OCI-LY1 (cell line): ENCODE measurements at regions not wholly inside any gene's neighbourhood (a gene's known extent, or its start where the extent isn't known, plus 50 kb on each side); places are given as distances from the start of the nearest gene placed in this dataset.

Experiments used
- H2AFZ ChIP-seq: fragments of 200-600 bp; sonication (generic), shearing (Covaris generic); 2 replicates; pipeline ENCODE4 v1.6.0; 2014; ENCODE audit warnings: antibody characterized with exemption, mild to moderate bottlenecking, low read length
- H3F3A ChIP-seq: fragments of 200-600 bp; sonication (generic), shearing (Covaris generic); 2 replicates; pipeline ENCODE4 v1.6.0; 2014; ENCODE audit warnings: mild to moderate bottlenecking, antibody characterized with exemption, low read length, moderate library complexity; ENCODE audit not compliant: insufficient read depth
- H3K27ac ChIP-seq: fragments of 200-600 bp; sonication (generic); 2 replicates; pipeline ENCODE4 v1.5.1; 2014; ENCODE audit warnings: low read length, mixed run types, mild to moderate bottlenecking, low read depth; ENCODE audit not compliant: poor library complexity, severe bottlenecking
- H3K27me3 ChIP-seq: fragments of 200-600 bp; sonication (generic); 2 replicates; pipeline ENCODE4 v1.6.0; 2014; ENCODE audit warnings: antibody characterized with exemption, mild to moderate bottlenecking, low read length, moderate library complexity; ENCODE audit not compliant: insufficient read depth
- H3K36me3 ChIP-seq: fragments of 200-600 bp; sonication (generic); 2 replicates; pipeline ENCODE4 v1.6.1; 2014; ENCODE audit warnings: mild to moderate bottlenecking, antibody characterized with exemption, low read length, moderate library complexity, mixed read lengths; ENCODE audit not compliant: insufficient read depth
- H3K4me1 ChIP-seq: fragments of 200-600 bp; sonication (generic); 2 replicates; pipeline ENCODE4 v1.5.1; 2014; ENCODE audit warnings: mild to moderate bottlenecking, low read length, moderate library complexity; ENCODE audit not compliant: insufficient read depth, severe bottlenecking
- H3K4me2 ChIP-seq: fragments of 200-600 bp; sonication (generic), shearing (Covaris generic); 2 replicates; pipeline ENCODE4 v1.6.1; 2014; ENCODE audit warnings: low read length
- H3K4me3 ChIP-seq: fragments of 200-600 bp; sonication (generic); 2 replicates; pipeline ENCODE4 v1.5.1; 2014; ENCODE audit warnings: low read length, low read depth, mild to moderate bottlenecking, mixed read lengths; ENCODE audit not compliant: poor library complexity, severe bottlenecking
- H3K79me2 ChIP-seq: fragments of 200-600 bp; shearing (Covaris generic); 2 replicates; pipeline ENCODE4 v1.6.1; 2016; ENCODE audit warnings: mixed run types, low read length, mixed read lengths; ENCODE audit not compliant: insufficient read depth
- H3K9ac ChIP-seq: fragments of 200-600 bp; sonication (generic), shearing (Covaris generic); 2 replicates; pipeline ENCODE4 v1.6.1; 2014; ENCODE audit warnings: mild to moderate bottlenecking, low read length, mixed read lengths
- H3K9me2 ChIP-seq: fragments of 200-600 bp; sonication (generic), shearing (Covaris generic); 2 replicates; pipeline ENCODE4 v1.6.1; 2014; ENCODE audit warnings: low read depth, mild to moderate bottlenecking, low read length, mixed read lengths
- H3K9me3 ChIP-seq: fragments of 200-600 bp; shearing (Covaris generic); 2 replicates; pipeline ENCODE4 v1.6.1; 2014; ENCODE audit warnings: low read length, mixed read lengths
- H4K20me1 ChIP-seq: fragments of 200-600 bp; sonication (generic), shearing (Covaris generic); 2 replicates; pipeline ENCODE4 v1.6.0; 2016; ENCODE audit warnings: mild to moderate bottlenecking, low read length; ENCODE audit not compliant: insufficient read depth
- CTCF ChIP-seq: fragments of 200-600 bp; sonication (generic), shearing (Covaris generic); IDR thresholded peaks from 2 replicates; pipeline ENCODE4 v1.5.1; 2017; ENCODE audit warnings: mild to moderate bottlenecking, antibody characterized with exemption, low read length, moderate library complexity, mixed read lengths
- EZH2 ChIP-seq: fragments of 200-600 bp; sonication (generic), shearing (Covaris generic); IDR thresholded peaks from 2 replicates; pipeline ENCODE4 v1.8.0; 2017; ENCODE audit warnings: borderline replicate concordance, mixed run types, mild to moderate bottlenecking, antibody characterized with exemption, low read length, moderate library complexity, mixed read lengths

GRCh38 chr5:13331585-13331984 is 612.9 kb downstream of the DNAH5 start:
- no peak overlapping the region for H3K4me3 ChIP-seq
- TF ChIP-seq CTCF (no peak), EZH2 (no peak)
- H3K9me2 ChIP-seq = no peaks in the 10 kb centered on the region
- H3K27me3 ChIP-seq = no peaks in the 10 kb centered on the region
- H3K4me2 ChIP-seq = no peak overlapping the region
- no peaks in the 10 kb centered on the region for H3K4me1 ChIP-seq
- no peak overlapping the region for H2AFZ ChIP-seq
- H3F3A ChIP-seq = no peaks in the 10 kb centered on the region
- no peaks in the 10 kb centered on the region for H3K9me3 ChIP-seq
- H4K20me1 ChIP-seq = no peaks in the 10 kb centered on the region
- H3K9ac ChIP-seq = no peak overlapping the region
- no peaks in the 10 kb centered on the region for H3K79me2 ChIP-seq
- no peak overlapping the region for H3K27ac ChIP-seq
- H3K36me3 ChIP-seq = no peaks in the 10 kb centered on the region

GRCh38 chr5:13328316-13328715 is 616.2 kb downstream of the DNAH5 start:
- Histone ChIP-seq H3K27ac (no peak overlapping the region), H3K79me2 (no peaks in the 10 kb centered on the region), H3K36me3 (no peaks in the 10 kb centered on the region), H4K20me1 (no peaks in the 10 kb centered on the region), H3K4me1 (no peaks in the 10 kb centered on the region), H3F3A (no peaks in the 10 kb centered on the region), H3K9me3 (no peaks in the 10 kb centered on the region), H3K9ac (no peak overlapping the region), H3K9me2 (no peaks in the 10 kb centered on the region; the same call in 1 of the 2 replicates), H3K4me3 (no peak overlapping the region), H3K4me2 (no peak overlapping the region), H2AFZ (no peak overlapping the region), H3K27me3 (no peaks in the 10 kb centered on the region)
- TF ChIP-seq EZH2 (no peak), CTCF (no peak)

GRCh38 chr5:13325765-13326164 is 618.7 kb downstream of the DNAH5 start:
- Histone ChIP-seq H3K9me2 (no peaks in the 10 kb centered on the region; the same call in 1 of the 2 replicates), H4K20me1 (no peaks in the 10 kb centered on the region), H3K27me3 (no peaks in the 10 kb centered on the region), H3F3A (no peaks in the 10 kb centered on the region), H3K36me3 (no peaks in the 10 kb centered on the region), H3K4me1 (no peaks in the 10 kb centered on the region), H3K9ac (no peak overlapping the region), H3K79me2 (no peaks in the 10 kb centered on the region), H3K27ac (no peak overlapping the region), H3K4me3 (no peak overlapping the region), H3K4me2 (no peak overlapping the region), H2AFZ (no peak overlapping the region), H3K9me3 (no peaks in the 10 kb centered on the region)
- TF ChIP-seq EZH2 (no peak), CTCF (no peak)
